GM23338 (cell line): ENCODE measurements at regions not wholly inside any gene's neighbourhood (a gene's known extent, or its start where the extent isn't known, plus 50 kb on each side); places are given as distances from the start of the nearest gene placed in this dataset.
"Not testable (repeated sequence)": the region's sequence is repeated elsewhere in the genome, so short reads cannot be mapped to it uniquely, and the experiment has no call there.

ENCODE experiments used
- ATAC-seq: fragments of 200-7000 bp; cut with Tn5 transposase; 3 replicates; pipeline ENCODE4 v1.9.1; 2020
- DNase-seq: peaks from one replicate; pipeline ENCODE4 v3.0.0-alpha.2; 2015; ENCODE audit warnings: low spot score
- H2AFZ ChIP-seq: fragments of 200-600 bp; sonication (generic); 2 replicates; pipeline ENCODE4 v1.8.0; 2016; ENCODE audit warnings: antibody characterized with exemption, mild to moderate bottlenecking, moderate library complexity
- H3F3A ChIP-seq: fragments of 200-600 bp; sonication (generic); replicated peaks from 2 replicates; pipeline ENCODE4 v1.8.0; 2017; ENCODE audit warnings: antibody characterized with exemption, mixed run types, low read depth
- H3K27ac ChIP-seq: fragments of 200-600 bp; sonication (generic); 2 replicates; pipeline ENCODE4 v1.6.1; 2016; ENCODE audit warnings: low read depth
- H3K27me3 ChIP-seq: fragments of 200-600 bp; sonication (generic); 2 replicates; pipeline ENCODE4 v1.8.0; 2016; ENCODE audit warnings: mild to moderate bottlenecking, mixed run types, moderate library complexity; ENCODE audit not compliant: insufficient read depth
- H3K36me3 ChIP-seq: fragments of 200-600 bp; sonication (generic); 2 replicates; pipeline ENCODE4 v1.8.0; 2016; ENCODE audit warnings: mild to moderate bottlenecking; ENCODE audit not compliant: insufficient read depth
- H3K4me1 ChIP-seq: fragments of 200-600 bp; sonication (generic); 2 replicates; pipeline ENCODE4 v1.8.0; 2016; ENCODE audit warnings: mild to moderate bottlenecking, moderate library complexity; ENCODE audit not compliant: insufficient read depth
- H3K4me2 ChIP-seq: fragments of 200-600 bp; sonication (generic); 2 replicates; pipeline ENCODE4 v1.7.1; 2017; ENCODE audit warnings: mixed run types
- H3K4me3 ChIP-seq: fragments of 200-600 bp; sonication (generic); 2 replicates; pipeline ENCODE4 v1.6.1; 2016; ENCODE audit warnings: mixed run types
- H3K79me2 ChIP-seq: fragments of 200-600 bp; sonication (generic); replicated peaks from 2 replicates; pipeline ENCODE4 v1.8.0; 2017; ENCODE audit warnings: mild to moderate bottlenecking; ENCODE audit not compliant: insufficient read depth
- H3K9me2 ChIP-seq: fragments of 200-600 bp; sonication (generic); 2 replicates; pipeline ENCODE4 v1.8.0; 2017; ENCODE audit not compliant: insufficient read depth
- H4K20me1 ChIP-seq: fragments of 200-600 bp; sonication (generic); replicated peaks from 2 replicates; pipeline ENCODE4 v1.8.0; 2017; ENCODE audit warnings: mild to moderate bottlenecking; ENCODE audit not compliant: insufficient read depth
- H3K27ac Mint-ChIP-seq: 2 replicates; pipeline ENCODE4 v1.8.0; 2020; ENCODE audit warnings: inconsistent platforms, mild to moderate bottlenecking, moderate library complexity, mixed read lengths
- H3K27me3 Mint-ChIP-seq: 3 replicates; pipeline ENCODE4 v1.8.0; 2022; ENCODE audit warnings: low read depth, mild to moderate bottlenecking, moderate library complexity, mixed read lengths, inconsistent platforms; ENCODE audit not compliant: insufficient read depth, poor library complexity
- H3K36me3 Mint-ChIP-seq: 3 replicates; pipeline ENCODE4 v1.8.0; 2021; ENCODE audit warnings: low read depth, mild to moderate bottlenecking, inconsistent platforms, moderate library complexity, mixed read lengths
- H3K4me1 Mint-ChIP-seq: 3 replicates; pipeline ENCODE4 v1.8.0; 2020; ENCODE audit warnings: mild to moderate bottlenecking, inconsistent platforms, mixed read lengths
- H3K4me3 Mint-ChIP-seq: 3 replicates; pipeline ENCODE4 v1.8.0; 2021; ENCODE audit warnings: moderate library complexity, mild to moderate bottlenecking, inconsistent platforms, mixed read lengths
- H3K9me3 Mint-ChIP-seq: 3 replicates; pipeline ENCODE4 v1.8.0; 2020; ENCODE audit warnings: moderate library complexity, mild to moderate bottlenecking, inconsistent platforms, mixed read lengths
- CREB1 ChIP-seq: fragments of 250-450 bp; sonication (Bioruptor Pico); IDR thresholded peaks from 2 replicates; pipeline ENCODE4 v1.5.0; 2020; ENCODE audit warnings: low read depth, mild to moderate bottlenecking, moderate library complexity
- CTCF ChIP-seq, 2 experiments: fragments of 200-600 bp in 1 of 2; sonication (generic) in 1 of 2; conservative IDR thresholded peaks; 2 replicates each; pipeline versions ENCODE4 v1.5.1 to v1.6.1; 2016 to 2017; ENCODE audit warnings: antibody characterized with exemption in 2 of 2, low read depth in 2 of 2, mild to moderate bottlenecking in 2 of 2, moderate library complexity in 1 of 2
- EZH2phosphoT487 ChIP-seq: fragments of 200-600 bp; sonication (generic); IDR thresholded peaks from one replicate; pipeline ENCODE4 v1.8.1; 2018; ENCODE audit warnings: antibody characterized with exemption; ENCODE audit not compliant: unreplicated experiment
- NANOG ChIP-seq: IDR thresholded peaks from 2 replicates; pipeline ENCODE4 v1.6.1; 2016; ENCODE audit warnings: antibody characterized with exemption, borderline replicate concordance
- POLR2AphosphoS5 ChIP-seq: IDR thresholded peaks from 2 replicates; pipeline ENCODE4 v1.6.1; 2016; ENCODE audit warnings: antibody characterized with exemption, low read depth
- REST ChIP-seq: IDR thresholded peaks from one replicate; pipeline ENCODE4 v1.6.1; 2018; ENCODE audit warnings: antibody characterized with exemption; ENCODE audit not compliant: unreplicated experiment
- ZNF114 ChIP-seq: fragments of 250-450 bp; sonication (Bioruptor Pico); IDR thresholded peaks from 2 replicates; pipeline ENCODE4 v1.5.0; 2020; ENCODE audit warnings: mild to moderate bottlenecking, moderate library complexity

- not testable (repeated sequence) for H3K27ac ChIP-seq, H3K36me3 ChIP-seq, H3F3A ChIP-seq, H3K4me1 Mint-ChIP-seq, H3K36me3 Mint-ChIP-seq, ATAC-seq, H3K27ac Mint-ChIP-seq, H3K27me3 ChIP-seq, H4K20me1 ChIP-seq, H3K9me2 ChIP-seq, H3K27me3 Mint-ChIP-seq, H3K79me2 ChIP-seq, H3K4me2 ChIP-seq, H3K4me3 Mint-ChIP-seq, H2AFZ ChIP-seq, H3K4me3 ChIP-seq, H3K4me1 ChIP-seq, DNase-seq
- peaks cover 19% of the 10 kb centered on the region; the same call in 1 of the 3 replicates for H3K9me3 Mint-ChIP-seq
Observed at GRCh38 chr6:103496588-103496987, 1363.1 kb downstream of the HACE1 start.

GRCh38 chr6:103456652-103457051 lies 1403.1 kb downstream of the HACE1 start:
- H3K4me1 ChIP-seq = no peaks in the 10 kb centered on the region

More at GRCh38 chr6:103456652-103457051, 1403.1 kb downstream of the HACE1 start:
- Histone ChIP-seq H3K4me3 (no peak overlapping the region), H3K36me3 (no peaks in the 10 kb centered on the region; the same call in 1 of the 2 replicates), H4K20me1 (no peaks in the 10 kb centered on the region), H3F3A (no peaks in the 10 kb centered on the region), H2AFZ (no peak overlapping the region), H3K4me2 (no peak overlapping the region), H3K9me2 (no peaks in the 10 kb centered on the region), H3K79me2 (no peaks in the 10 kb centered on the region), H3K27me3 (no peaks in the 10 kb centered on the region), H3K27ac (no peak overlapping the region)
- no peak overlapping the region for H3K4me3 Mint-ChIP-seq
- no peak for ATAC-seq
- no peaks in the 10 kb centered on the region for H3K4me1 Mint-ChIP-seq
- no peaks in the 10 kb centered on the region for H3K27me3 Mint-ChIP-seq
- no peaks in the 10 kb centered on the region for H3K36me3 Mint-ChIP-seq
- no peak overlapping the region for H3K27ac Mint-ChIP-seq
- peaks cover 2% of the 10 kb centered on the region; the same call in 2 of the 3 replicates for H3K9me3 Mint-ChIP-seq
- no peak for TF ChIP-seq NANOG
- no peak for TF ChIP-seq REST
- TF ChIP-seq POLR2AphosphoS5 = no peak
- no peak for TF ChIP-seq CTCF (conservative IDR thresholded peaks at IDR 0.05; ENCODE audit: low read depth in 2 of 2)
- TF ChIP-seq ZNF114 (CRISPR knock-in tag) = no peak
- TF ChIP-seq EZH2phosphoT487 = no peak
- TF ChIP-seq CREB1 (CRISPR knock-in tag) = no peak
- no peak for DNase-seq
